ENCODE measurements at regions not wholly inside any gene's neighbourhood (a gene's known extent, or its start where the extent isn't known, plus 50 kb on each side); places are given as distances from the start of the nearest gene placed in this dataset.

- TF ChIP-seq, protein P1, sequence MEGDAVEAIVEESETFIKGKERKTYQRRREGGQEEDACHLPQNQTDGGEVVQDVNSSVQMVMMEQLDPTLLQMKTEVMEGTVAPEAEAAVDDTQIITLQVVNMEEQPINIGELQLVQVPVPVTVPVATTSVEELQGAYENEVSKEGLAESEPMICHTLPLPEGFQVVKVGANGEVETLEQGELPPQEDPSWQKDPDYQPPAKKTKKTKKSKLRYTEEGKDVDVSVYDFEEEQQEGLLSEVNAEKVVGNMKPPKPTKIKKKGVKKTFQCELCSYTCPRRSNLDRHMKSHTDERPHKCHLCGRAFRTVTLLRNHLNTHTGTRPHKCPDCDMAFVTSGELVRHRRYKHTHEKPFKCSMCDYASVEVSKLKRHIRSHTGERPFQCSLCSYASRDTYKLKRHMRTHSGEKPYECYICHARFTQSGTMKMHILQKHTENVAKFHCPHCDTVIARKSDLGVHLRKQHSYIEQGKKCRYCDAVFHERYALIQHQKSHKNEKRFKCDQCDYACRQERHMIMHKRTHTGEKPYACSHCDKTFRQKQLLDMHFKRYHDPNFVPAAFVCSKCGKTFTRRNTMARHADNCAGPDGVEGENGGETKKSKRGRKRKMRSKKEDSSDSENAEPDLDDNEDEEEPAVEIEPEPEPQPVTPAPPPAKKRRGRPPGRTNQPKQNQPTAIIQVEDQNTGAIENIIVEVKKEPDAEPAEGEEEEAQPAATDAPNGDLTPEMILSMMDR (IDR thresholded peaks at IDR 0.05; ENCODE audit: low read length, missing control alignments) = no peak
- no peak overlapping the region for H3K4me3 ChIP-seq (replicated peaks; ENCODE audit: low read depth, low read length)
- DNase-seq (ENCODE audit: low read depth) = no peak
These were observed 76.9 kb upstream of the DYNLRB2 start for GRCh38 chr16:80463751-80464495.

DNA sequence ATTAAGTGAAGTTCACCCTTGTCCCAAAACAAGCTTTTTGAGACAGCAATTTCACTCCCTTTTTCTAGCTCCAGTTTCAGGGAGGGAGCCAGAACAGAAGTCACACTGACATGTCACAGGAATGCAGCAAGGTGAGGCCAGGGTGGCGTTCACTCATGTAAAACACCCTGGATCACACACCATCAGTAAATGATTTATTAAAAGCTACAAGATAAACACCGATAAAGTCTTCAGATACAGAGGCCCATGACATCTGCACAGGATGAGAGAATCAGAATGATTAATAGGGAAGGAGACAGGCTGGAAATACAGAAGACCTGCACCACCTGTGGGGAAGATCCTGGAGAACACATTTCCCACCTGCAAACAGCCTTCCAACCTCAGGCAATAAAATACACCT lies 77.5 kb upstream of the DYNLRB2 start:
- TF ChIP-seq, protein P1 (IDR thresholded peaks at IDR 0.05; ENCODE audit: low read length, missing control alignments) = no peak
- no peak overlapping the region for H3K4me3 ChIP-seq (replicated peaks; ENCODE audit: low read depth, low read length)
- no peak for DNase-seq (ENCODE audit: low read depth)

DNA sequence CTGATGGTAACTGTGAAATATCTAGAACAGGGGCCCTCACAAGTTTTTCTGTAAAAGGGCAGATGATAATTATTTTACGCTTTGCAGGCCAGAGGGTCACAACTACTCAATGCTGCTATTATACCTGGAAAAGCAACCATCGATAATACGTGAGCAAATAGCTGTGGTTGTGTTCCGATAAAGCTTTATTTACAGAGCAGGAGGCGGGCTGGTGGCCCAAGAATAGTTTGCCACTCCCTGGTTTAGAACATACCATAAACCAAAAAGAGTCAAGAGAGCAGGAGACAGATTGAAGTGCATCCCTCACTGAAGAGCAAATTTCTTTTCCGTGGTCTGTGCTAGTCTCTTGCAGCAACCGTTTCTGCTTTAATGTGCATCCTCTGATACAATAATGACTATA lies 77.9 kb upstream of the DYNLRB2 start:
- TF ChIP-seq, protein P1 (IDR thresholded peaks at IDR 0.05; ENCODE audit: low read length, missing control alignments) = no peak
- no peak for DNase-seq (ENCODE audit: low read depth)

GRCh38 chr16:80460988-80461387 lies 79.8 kb upstream of the DYNLRB2 start:
- no peak for DNase-seq (ENCODE audit: low read depth)
- TF ChIP-seq, protein P1 (IDR thresholded peaks at IDR 0.05; ENCODE audit: low read length, missing control alignments) = no peak
- no peak overlapping the region for H3K4me3 ChIP-seq (replicated peaks; ENCODE audit: low read depth, low read length)

More for the DNA sequence above, 77.9 kb upstream of the DYNLRB2 start:
- H3K4me3 ChIP-seq (replicated peaks; ENCODE audit: low read depth, low read length) = no peak overlapping the region

- no peak overlapping the region for H3K4me3 ChIP-seq (replicated peaks; ENCODE audit: low read depth, low read length)
- TF ChIP-seq, protein P1 (IDR thresholded peaks at IDR 0.05; ENCODE audit: low read length, missing control alignments) = no peak
- DNase-seq (ENCODE audit: low read depth) = no peak
These were observed 80.8 kb upstream of the DYNLRB2 start for GRCh38 chr16:80459966-80460365.

DNA sequence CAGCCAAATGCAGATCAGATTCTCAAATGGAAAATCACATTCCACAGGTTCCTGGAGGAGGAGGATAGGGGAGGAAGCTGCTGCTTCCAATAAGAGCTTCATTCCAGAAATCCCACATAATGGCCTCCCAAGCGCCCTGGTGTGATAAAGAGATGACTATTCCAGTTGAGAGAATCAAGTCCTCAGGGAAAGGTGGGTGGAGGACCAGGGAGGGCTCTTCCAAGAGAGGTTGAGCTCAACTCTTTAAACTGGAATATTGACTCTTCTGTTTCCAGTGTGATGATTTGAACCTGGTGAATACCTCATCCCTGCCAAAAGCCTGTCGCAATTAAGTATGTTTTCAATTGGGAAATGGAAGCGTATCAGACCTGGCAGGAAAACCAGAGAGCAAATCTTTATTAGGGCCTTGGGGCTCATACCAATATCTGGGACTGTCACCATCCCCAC lies 81.4 kb upstream of the DYNLRB2 start:
- TF ChIP-seq, protein P1 (IDR thresholded peaks at IDR 0.05; ENCODE audit: low read length, missing control alignments) = no peak
- no peak overlapping the region for H3K4me3 ChIP-seq (replicated peaks; ENCODE audit: low read depth, low read length)
- no peak for DNase-seq (ENCODE audit: low read depth)

DNA sequence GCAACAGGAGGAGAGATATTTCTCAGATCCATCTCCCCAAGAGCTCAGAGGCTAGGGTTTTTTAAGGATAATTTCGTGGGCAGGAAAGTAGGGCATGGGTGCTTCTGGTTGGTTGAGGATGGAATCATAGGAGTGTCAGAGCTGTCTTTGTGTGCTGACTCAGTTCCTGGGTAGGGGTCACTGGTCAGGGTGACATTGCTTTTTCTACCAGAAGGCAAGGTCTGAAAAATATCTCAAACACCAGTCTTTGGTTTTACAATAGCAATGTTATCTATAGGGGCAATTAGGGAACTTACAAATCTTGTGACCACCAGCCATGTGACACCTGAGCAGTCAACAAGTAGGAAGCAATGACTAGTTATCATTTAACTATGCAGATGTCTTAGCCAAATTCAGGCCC lies 82.9 kb upstream of the DYNLRB2 start:
- H3K4me3 ChIP-seq (replicated peaks; ENCODE audit: low read depth, low read length) = no peak overlapping the region
- TF ChIP-seq, protein P1 (IDR thresholded peaks at IDR 0.05; ENCODE audit: low read length, missing control alignments) = no peak
- DNase-seq (ENCODE audit: low read depth) = no peak
